ENCODE measurements at regions not wholly inside any gene's neighbourhood (a gene's known extent, or its start where the extent isn't known, plus 50 kb on each side); places are given as distances from the start of the nearest gene placed in this dataset.

- no peak for DNase-seq (ENCODE audit: low read depth, low spot score)
- Histone ChIP-seq H3K27me3 (ENCODE audit: control insufficient read depth, insufficient read depth, low read length) (peaks cover 15% of the 10 kb centered on the region), H3K4me3 (ENCODE audit: low read depth, low read length) (no peak overlapping the region), H3K27ac (ENCODE audit: low read depth, low read length) (no peak overlapping the region), H3K9me3 (ENCODE audit: control insufficient read depth, insufficient read depth, low read length) (peaks cover 4% of the 10 kb centered on the region; the same call in 1 of the 2 replicates)
- CTCF ChIA-PET, result interaction anchor here (1.0 kb wide), 1 partner anchor 142 kb away, joined by 3 read pairs; no protein-coding TSS in a partner anchor
- no peak for TF ChIP-seq CTCF (IDR thresholded peaks at IDR 0.05; ENCODE audit: low read depth, low read length)
- POLR2A ChIA-PET, result no interaction called here
Measured at GRCh38 chr4:1497189-1497801, 91.1 kb upstream of the NKX1-1 start.

- ChIA-PET POLR2A (no interaction called here), CTCF (interaction anchor here (1.0 kb wide), 1 partner anchor 140 kb away, joined by 3 read pairs; no protein-coding TSS in a partner anchor)
- DNase-seq (ENCODE audit: low read depth, low spot score), result no peak
- TF ChIP-seq CTCF (IDR thresholded peaks at IDR 0.05; ENCODE audit: low read depth, low read length), result no peak
- H3K27ac ChIP-seq (ENCODE audit: low read depth, low read length), result no peak overlapping the region
- H3K9me3 ChIP-seq (ENCODE audit: control insufficient read depth, insufficient read depth, low read length), result peaks cover 4% of the 10 kb centered on the region; the same call in 1 of the 2 replicates
- peaks cover 22% of the 10 kb centered on the region for H3K27me3 ChIP-seq (ENCODE audit: control insufficient read depth, insufficient read depth, low read length)
- H3K4me3 ChIP-seq (ENCODE audit: low read depth, low read length), result no peak overlapping the region
Measured at GRCh38 chr4:1496116-1496642, 89.9 kb upstream of the NKX1-1 start.

GRCh38 chr4:1495416-1496115, 89.3 kb upstream of the NKX1-1 start:
- no peak for TF ChIP-seq CTCF (IDR thresholded peaks at IDR 0.05; ENCODE audit: low read depth, low read length)
- Histone ChIP-seq H3K9me3 (ENCODE audit: control insufficient read depth, insufficient read depth, low read length) (peaks cover 4% of the 10 kb centered on the region; the same call in 1 of the 2 replicates), H3K27ac (ENCODE audit: low read depth, low read length) (no peak overlapping the region), H3K4me3 (ENCODE audit: low read depth, low read length) (no peak overlapping the region), H3K27me3 (ENCODE audit: control insufficient read depth, insufficient read depth, low read length) (peaks cover 23% of the 10 kb centered on the region)
- ChIA-PET CTCF (no interaction called here), POLR2A (no interaction called here)
- no peak for DNase-seq (ENCODE audit: low read depth, low spot score)

- no peak overlapping the region for H3K27ac ChIP-seq (ENCODE audit: low read depth, low read length)
- no peak for DNase-seq (ENCODE audit: low read depth, low spot score)
- no peak for TF ChIP-seq CTCF (IDR thresholded peaks at IDR 0.05; ENCODE audit: low read depth, low read length)
- H3K27me3 ChIP-seq (ENCODE audit: control insufficient read depth, insufficient read depth, low read length), result peaks cover 25% of the 10 kb centered on the region
- H3K9me3 ChIP-seq (ENCODE audit: control insufficient read depth, insufficient read depth, low read length), result peaks cover 4% of the 10 kb centered on the region; the same call in 1 of the 2 replicates
- no peak overlapping the region for H3K4me3 ChIP-seq (ENCODE audit: low read depth, low read length)
- ChIA-PET CTCF (no interaction called here), POLR2A (no interaction called here)
Measured at GRCh38 chr4:1494416-1495315, 88.4 kb upstream of the NKX1-1 start.

Data from AG04450 (cell line).